Lower leg skin (tissue), 4 donors: ENCODE measurements at regions not wholly inside any gene's neighbourhood (a gene's known extent, or its start where the extent isn't known, plus 50 kb on each side); places are given as distances from the start of the nearest gene placed in this dataset.

Source experiments
- DNase-seq, 2 donors: peaks; one replicate each; pipeline ENCODE4 v3.0.0-alpha.2; 2019; ENCODE audit warnings: low spot score in 2 of 2
- H3K4me3 ChIP-seq: fragments of 200-600 bp; sonication (generic); 2 replicates; pipeline ENCODE4 v1.5.1; 2017; ENCODE audit warnings: mild to moderate bottlenecking, low read depth; ENCODE audit not compliant: poor library complexity, severe bottlenecking
- POLR2A ChIP-seq, 2 donors: fragments of 450-650 bp; IDR thresholded peaks; one replicate each; pipeline ENCODE4 v1.6.1; 2016 to 2017; ENCODE audit warnings: antibody characterized with exemption in 2 of 2, mild to moderate bottlenecking in 1 of 2, moderate library complexity in 1 of 2
- WGBS, 2 donors: methylation state at CpG; one replicate each; pipeline ENCODE4 v1.1.5; 2018; 5-methylcytosine and 5-hydroxymethylcytosine counted together
- intact Hi-C: fragments of 100-400 bp; cut with DNase I; formaldehyde crosslinking; loops from one replicate; pipeline ENCODE4 v1.15.0; 2023; ENCODE audit warnings: low total_unique reads
- TF ChIP-seq, protein P1 (sequence below), 3 donors: fragments of 450-650 bp; IDR thresholded peaks; one replicate each; pipeline ENCODE4 v1.5.1; 2016; ENCODE audit warnings: antibody characterized with exemption in 3 of 3, mild to moderate bottlenecking in 3 of 3, moderate library complexity in 2 of 3

DNA sequence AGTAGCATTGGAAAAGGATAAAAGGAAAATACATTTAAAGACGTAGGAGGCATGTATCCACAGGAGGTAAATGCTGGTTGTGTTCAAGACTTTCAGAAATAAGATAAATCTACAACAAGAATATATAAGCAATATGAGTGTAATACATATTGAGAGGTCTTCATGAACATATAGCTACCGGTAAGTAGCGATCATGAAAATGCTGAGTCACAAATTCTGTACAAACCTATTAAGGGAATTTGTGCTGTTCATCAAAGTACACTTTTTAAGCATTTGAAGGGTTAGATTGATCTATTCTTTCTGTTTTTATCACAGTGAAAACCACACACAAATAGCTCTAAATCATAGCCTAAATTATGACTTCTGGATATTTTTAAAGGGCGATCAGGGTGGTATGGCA, 173.1 kb upstream of the NYAP2 start:
- 67 to 71% methylated on average over 4 of the region's 4 CpGs for WGBS, 2 donors
- no peak for TF ChIP-seq POLR2A (IDR thresholded peaks at IDR 0.05)
- TF ChIP-seq, protein P1, sequence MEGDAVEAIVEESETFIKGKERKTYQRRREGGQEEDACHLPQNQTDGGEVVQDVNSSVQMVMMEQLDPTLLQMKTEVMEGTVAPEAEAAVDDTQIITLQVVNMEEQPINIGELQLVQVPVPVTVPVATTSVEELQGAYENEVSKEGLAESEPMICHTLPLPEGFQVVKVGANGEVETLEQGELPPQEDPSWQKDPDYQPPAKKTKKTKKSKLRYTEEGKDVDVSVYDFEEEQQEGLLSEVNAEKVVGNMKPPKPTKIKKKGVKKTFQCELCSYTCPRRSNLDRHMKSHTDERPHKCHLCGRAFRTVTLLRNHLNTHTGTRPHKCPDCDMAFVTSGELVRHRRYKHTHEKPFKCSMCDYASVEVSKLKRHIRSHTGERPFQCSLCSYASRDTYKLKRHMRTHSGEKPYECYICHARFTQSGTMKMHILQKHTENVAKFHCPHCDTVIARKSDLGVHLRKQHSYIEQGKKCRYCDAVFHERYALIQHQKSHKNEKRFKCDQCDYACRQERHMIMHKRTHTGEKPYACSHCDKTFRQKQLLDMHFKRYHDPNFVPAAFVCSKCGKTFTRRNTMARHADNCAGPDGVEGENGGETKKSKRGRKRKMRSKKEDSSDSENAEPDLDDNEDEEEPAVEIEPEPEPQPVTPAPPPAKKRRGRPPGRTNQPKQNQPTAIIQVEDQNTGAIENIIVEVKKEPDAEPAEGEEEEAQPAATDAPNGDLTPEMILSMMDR (IDR thresholded peaks at IDR 0.05), result no peak
- intact Hi-C loops, result no loop called here
- DNase-seq, result no peak
- no peak overlapping the region for H3K4me3 ChIP-seq

DNA sequence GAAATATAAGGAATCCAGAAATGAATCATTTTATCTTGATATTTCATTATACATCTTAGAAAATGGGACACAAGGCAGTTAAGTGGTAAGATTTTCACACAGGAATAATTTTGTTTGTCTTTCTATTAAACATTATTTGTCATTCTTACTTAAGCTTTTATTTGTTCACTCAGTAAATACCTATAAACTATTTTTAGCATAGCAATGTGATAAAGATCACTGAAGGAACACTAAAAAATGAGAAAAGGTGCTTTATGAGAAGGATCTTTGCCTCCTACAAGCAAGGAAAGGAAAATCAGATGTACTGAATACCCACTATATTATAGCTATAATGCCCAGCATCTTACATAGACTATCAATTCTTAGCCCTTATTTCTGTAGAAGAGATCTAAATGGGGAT, 176.2 kb upstream of the NYAP2 start:
- intact Hi-C loops, result no loop called here
- TF ChIP-seq, protein P1 (IDR thresholded peaks at IDR 0.05), result no peak
- TF ChIP-seq POLR2A (IDR thresholded peaks at IDR 0.05), result no peak
- no peak overlapping the region for H3K4me3 ChIP-seq

GRCh38 chr2:225207471-225207870, 165.2 kb upstream of the DOCK10 start:
- no peak for DNase-seq
- no peak for TF ChIP-seq POLR2A (IDR thresholded peaks at IDR 0.05)
- TF ChIP-seq, protein P1 (IDR thresholded peaks at IDR 0.05), result no peak
- no peak overlapping the region for H3K4me3 ChIP-seq
- WGBS, 2 donors, result 62 to 74% methylated on average over 3 of the region's 3 CpGs
- intact Hi-C loops, result no loop called here

More for the DNA sequence above, 176.2 kb upstream of the NYAP2 start:
- no peak for DNase-seq

- 70 to 84% methylated on average over 1 of the region's 1 CpG for WGBS, 2 donors
- DNase-seq, result no peak
- intact Hi-C loops, result no loop called here
- H3K4me3 ChIP-seq, result no peak overlapping the region
- TF ChIP-seq, protein P1 (IDR thresholded peaks at IDR 0.05), result no peak
- TF ChIP-seq POLR2A (IDR thresholded peaks at IDR 0.05), result no peak
Measured at GRCh38 chr2:225207043-225207442, 164.8 kb upstream of the DOCK10 start.

DNA sequence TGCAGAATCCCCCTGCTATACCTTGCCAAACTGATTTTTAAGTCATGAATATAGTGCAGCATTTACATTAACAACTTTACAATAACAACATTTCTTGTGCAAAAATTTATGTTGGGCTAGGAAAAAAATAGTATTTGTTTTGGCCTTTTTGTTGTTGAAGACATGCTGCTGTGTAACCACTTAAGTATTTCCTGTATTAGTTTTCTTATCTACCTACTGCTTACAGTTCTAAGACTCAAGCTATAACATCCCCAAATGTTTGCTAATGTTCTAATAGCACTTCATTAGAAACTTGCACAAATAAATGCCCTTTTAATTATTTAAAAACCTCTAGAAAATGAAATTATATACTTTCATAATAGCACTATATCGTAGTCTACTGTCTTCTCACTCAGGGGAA, 154.3 kb upstream of the DOCK10 start:
- no peak overlapping the region for H3K4me3 ChIP-seq
- TF ChIP-seq, protein P1 (IDR thresholded peaks at IDR 0.05), result no peak
- DNase-seq, result no peak
- WGBS, 2 donors, result 86 to 95% methylated on average over 1 of the region's 1 CpG
- intact Hi-C loops, result no loop called here

DNA sequence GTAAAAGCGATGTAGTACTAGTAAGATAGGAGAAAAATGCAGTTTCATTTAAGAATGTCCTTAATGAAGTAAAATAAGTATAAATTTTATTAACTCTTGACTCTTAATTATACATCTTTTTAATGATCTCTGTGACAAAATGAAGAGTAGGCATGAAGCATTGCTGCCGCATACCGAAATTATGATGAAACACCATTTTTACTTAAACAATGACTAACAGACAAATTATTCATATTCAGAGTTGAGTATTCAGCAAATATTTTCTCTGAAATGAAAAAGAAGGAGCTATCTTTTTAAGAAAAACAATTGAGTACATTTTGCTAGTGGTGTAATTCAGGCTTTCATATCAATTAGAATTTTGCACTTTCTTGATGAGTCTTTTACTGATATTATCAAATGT, 150.6 kb upstream of the DOCK10 start:
- TF ChIP-seq, protein P1 (IDR thresholded peaks at IDR 0.05), result no peak
- no peak for TF ChIP-seq POLR2A (IDR thresholded peaks at IDR 0.05)
- no peak overlapping the region for H3K4me3 ChIP-seq
- WGBS, 2 donors, result 93 to 95% methylated on average over 3 of the region's 3 CpGs
- intact Hi-C loops, result no loop called here
- no peak for DNase-seq
